Progenitor cell of endocrine pancreas (in vitro differentiated cells): ENCODE measurements at regions not wholly inside any gene's neighbourhood (a gene's known extent, or its start where the extent isn't known, plus 50 kb on each side); places are given as distances from the start of the nearest gene placed in this dataset.
"Not testable (repeated sequence)": the region's sequence is repeated elsewhere in the genome, so short reads cannot be mapped to it uniquely, and the experiment has no call there.

Source experiments
- DNase-seq: peaks from one replicate; pipeline ENCODE4 v3.0.0; 2021; ENCODE audit warnings: low spot score; ENCODE audit not compliant: unreplicated experiment
- H3K27ac Mint-ChIP-seq: 2 replicates; pipeline ENCODE4 v1.8.0; 2021; ENCODE audit warnings: mild to moderate bottlenecking, moderate library complexity, mixed read lengths
- H3K27me3 Mint-ChIP-seq: 2 replicates; pipeline ENCODE4 v1.8.0; 2021; ENCODE audit warnings: mixed read lengths
- H3K36me3 Mint-ChIP-seq: 2 replicates; pipeline ENCODE4 v1.8.0; 2022; ENCODE audit warnings: mixed read lengths; ENCODE audit not compliant: insufficient read depth
- H3K4me1 Mint-ChIP-seq: 2 replicates; pipeline ENCODE4 v1.8.0; 2021; ENCODE audit warnings: low read depth, mixed read lengths
- H3K4me3 Mint-ChIP-seq: 2 replicates; pipeline ENCODE4 v1.8.0; 2021; ENCODE audit warnings: low read depth, mild to moderate bottlenecking, moderate library complexity, mixed read lengths
- H3K9me3 Mint-ChIP-seq: 2 replicates; pipeline ENCODE4 v1.8.0; 2021; ENCODE audit warnings: low read depth, mixed read lengths
- CTCF ChIP-seq: fragments of 200-600 bp; sonication (generic); IDR thresholded peaks from one replicate; pipeline ENCODE4 v1.5.0; 2021; ENCODE audit warnings: antibody characterized with exemption, mild to moderate bottlenecking; ENCODE audit not compliant: unreplicated experiment

- H3K27ac Mint-ChIP-seq, H3K9me3 Mint-ChIP-seq, H3K36me3 Mint-ChIP-seq, H3K27me3 Mint-ChIP-seq, H3K4me3 Mint-ChIP-seq, H3K4me1 Mint-ChIP-seq: not testable (repeated sequence)
- peak; percentile 27 for DNase-seq
- TF ChIP-seq CTCF: peak; percentile 30
Measured at GRCh38 chr1:181247-182216, 269.9 kb downstream of the OR4F29 start.

GRCh38 chr1:180749-181205 is 270.7 kb downstream of the OR4F29 start:
- not testable (repeated sequence) for DNase-seq, H3K4me1 Mint-ChIP-seq, H3K9me3 Mint-ChIP-seq

DNA sequence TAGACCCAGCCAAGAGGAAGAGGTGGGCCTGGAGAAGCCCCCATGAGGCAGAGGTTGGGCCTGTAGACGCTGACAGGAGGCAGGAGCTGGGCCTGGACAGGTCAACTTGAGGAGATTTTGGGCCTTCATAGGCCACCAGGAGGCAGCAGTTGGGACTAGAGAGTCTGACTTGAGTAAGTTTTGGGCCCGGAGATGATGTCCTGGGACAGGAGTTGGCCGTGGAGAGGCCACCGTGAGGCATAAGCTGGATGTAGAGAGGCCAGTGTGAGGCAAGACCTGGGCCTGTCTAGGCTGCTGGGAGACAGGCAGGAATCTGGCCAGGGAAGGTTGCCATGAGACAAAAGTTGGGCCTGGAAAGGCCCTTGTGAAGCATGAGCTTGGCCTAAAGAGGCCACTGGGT is 312.6 kb downstream of the OR4F29 start:
- H3K9me3 Mint-ChIP-seq, H3K27me3 Mint-ChIP-seq, H3K4me3 Mint-ChIP-seq, H3K4me1 Mint-ChIP-seq, DNase-seq, H3K36me3 Mint-ChIP-seq, H3K27ac Mint-ChIP-seq: not testable (repeated sequence)

More at GRCh38 chr1:180749-181205, 270.7 kb downstream of the OR4F29 start:
- H3K27me3 Mint-ChIP-seq, H3K4me3 Mint-ChIP-seq, H3K27ac Mint-ChIP-seq, H3K36me3 Mint-ChIP-seq: not testable (repeated sequence)

DNA sequence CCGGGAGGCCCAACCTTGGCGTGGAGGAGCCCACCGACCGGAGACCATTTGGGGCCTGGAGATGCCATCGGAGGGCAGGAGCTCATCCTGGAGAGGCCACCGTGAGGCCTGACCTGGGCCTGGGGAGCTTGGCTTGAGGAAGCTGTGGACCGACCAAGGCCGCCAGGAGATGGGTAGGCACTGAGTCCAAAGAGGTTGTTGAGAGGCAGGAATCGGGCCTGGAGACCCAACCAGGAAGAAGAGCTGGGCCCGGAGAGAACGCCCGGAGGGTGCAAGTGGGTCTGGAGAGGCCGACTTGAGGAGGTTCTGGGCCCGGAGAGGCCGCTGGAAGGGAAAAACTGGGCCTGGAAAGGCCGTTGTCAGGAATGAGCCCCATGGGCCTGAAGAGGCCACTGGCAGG is 313.8 kb downstream of the OR4F29 start:
- H3K27me3 Mint-ChIP-seq, H3K27ac Mint-ChIP-seq, H3K36me3 Mint-ChIP-seq, H3K4me3 Mint-ChIP-seq, DNase-seq, H3K4me1 Mint-ChIP-seq, H3K9me3 Mint-ChIP-seq: not testable (repeated sequence)

GRCh38 chr1:136344-136932 is 315.0 kb downstream of the OR4F29 start:
- not testable (repeated sequence) for H3K27me3 Mint-ChIP-seq, H3K4me3 Mint-ChIP-seq, H3K9me3 Mint-ChIP-seq, H3K36me3 Mint-ChIP-seq, H3K4me1 Mint-ChIP-seq, H3K27ac Mint-ChIP-seq, DNase-seq

GRCh38 chr1:134936-135335 is 316.5 kb downstream of the OR4F29 start:
- H3K27ac Mint-ChIP-seq, H3K9me3 Mint-ChIP-seq, DNase-seq, H3K4me1 Mint-ChIP-seq, H3K27me3 Mint-ChIP-seq, H3K36me3 Mint-ChIP-seq, H3K4me3 Mint-ChIP-seq: not testable (repeated sequence)

- not testable (repeated sequence) for H3K36me3 Mint-ChIP-seq, H3K27me3 Mint-ChIP-seq, H3K9me3 Mint-ChIP-seq, DNase-seq, H3K27ac Mint-ChIP-seq, H3K4me1 Mint-ChIP-seq, H3K4me3 Mint-ChIP-seq
Measured at GRCh38 chr1:118440-118839, 333.0 kb downstream of the OR4F29 start.

DNA sequence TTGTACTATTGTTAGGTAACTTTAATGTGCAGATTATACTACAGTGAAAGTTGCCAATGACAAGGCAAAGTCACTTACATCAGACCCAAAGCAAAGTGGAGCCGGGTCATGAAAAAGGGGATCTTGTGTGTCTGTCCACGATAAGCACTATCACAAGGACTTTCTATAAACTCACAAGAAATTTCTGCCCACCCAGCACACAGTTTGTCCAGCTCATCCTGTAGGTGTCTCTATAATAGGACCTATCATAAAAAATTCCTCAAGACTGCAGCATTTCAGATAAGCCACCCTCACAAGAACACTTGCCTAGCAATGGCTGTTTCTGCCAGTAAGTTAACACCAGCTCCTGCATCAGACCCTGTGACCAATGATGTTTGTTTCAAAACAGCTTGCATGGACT is 335.9 kb downstream of the OR4F29 start:
- H3K4me3 Mint-ChIP-seq, H3K27me3 Mint-ChIP-seq, H3K27ac Mint-ChIP-seq, H3K36me3 Mint-ChIP-seq, H3K4me1 Mint-ChIP-seq, H3K9me3 Mint-ChIP-seq, DNase-seq: not testable (repeated sequence)

GRCh38 chr1:104776-105175 is 346.7 kb downstream of the OR4F29 start:
- not testable (repeated sequence) for H3K4me3 Mint-ChIP-seq, H3K9me3 Mint-ChIP-seq, H3K27me3 Mint-ChIP-seq, H3K36me3 Mint-ChIP-seq, H3K4me1 Mint-ChIP-seq, H3K27ac Mint-ChIP-seq, DNase-seq

DNA sequence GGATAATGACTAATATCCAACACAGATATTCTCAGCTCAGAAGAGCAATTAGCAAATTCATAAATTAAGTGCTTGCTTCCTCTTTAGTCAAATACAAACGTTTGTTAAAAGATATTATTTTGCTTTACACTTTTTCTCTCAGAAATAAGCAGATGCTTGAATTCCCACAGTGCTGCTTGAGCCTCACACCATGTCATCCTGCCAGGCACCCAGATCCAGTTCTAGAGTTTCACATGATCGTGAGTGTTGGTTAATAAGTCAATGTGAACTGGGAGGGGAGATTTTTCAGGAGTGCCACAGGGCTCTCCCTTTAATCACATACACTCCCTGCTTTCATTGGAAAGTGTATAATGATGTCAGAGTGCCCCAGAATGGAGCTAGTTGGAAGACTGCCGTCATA is 352.0 kb downstream of the OR4F29 start:
- H3K27ac Mint-ChIP-seq, H3K36me3 Mint-ChIP-seq, H3K4me3 Mint-ChIP-seq, H3K27me3 Mint-ChIP-seq, H3K4me1 Mint-ChIP-seq, DNase-seq, H3K9me3 Mint-ChIP-seq: not testable (repeated sequence)

GRCh38 chr1:98811-99210 is 352.7 kb downstream of the OR4F29 start:
- H3K27me3 Mint-ChIP-seq, H3K4me1 Mint-ChIP-seq, H3K27ac Mint-ChIP-seq, H3K9me3 Mint-ChIP-seq, H3K36me3 Mint-ChIP-seq, DNase-seq, H3K4me3 Mint-ChIP-seq: not testable (repeated sequence)

DNA sequence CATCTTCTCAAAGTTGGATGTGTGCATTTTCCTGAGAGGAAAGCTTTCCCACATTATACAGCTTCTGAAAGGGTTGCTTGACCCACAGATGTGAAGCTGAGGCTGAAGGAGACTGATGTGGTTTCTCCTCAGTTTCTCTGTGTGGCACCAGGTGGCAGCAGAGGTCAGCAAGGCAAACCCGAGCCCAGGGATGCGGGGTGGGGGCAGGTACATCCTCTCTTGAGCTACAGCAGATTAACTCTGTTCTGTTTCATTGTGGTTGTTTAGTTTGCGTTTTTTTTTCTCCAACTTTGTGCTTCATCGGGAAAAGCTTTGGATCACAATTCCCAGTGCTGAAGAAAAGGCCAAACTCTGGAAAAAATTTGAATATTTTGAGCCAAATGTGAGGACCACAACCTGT is 360.2 kb downstream of the OR4F29 start:
- H3K4me3 Mint-ChIP-seq, H3K36me3 Mint-ChIP-seq, H3K27ac Mint-ChIP-seq, H3K27me3 Mint-ChIP-seq, H3K9me3 Mint-ChIP-seq, H3K4me1 Mint-ChIP-seq, DNase-seq: not testable (repeated sequence)
